OCI-M2 (cell line): ENCODE measurements at regions not wholly inside any gene's neighbourhood (a gene's known extent, or its start where the extent isn't known, plus 50 kb on each side); places are given as distances from the start of the nearest gene placed in this dataset.

ENCODE experiments used
- DNase-seq: peaks from one replicate; lab custom pipeline; 2025; ENCODE audit not compliant: unreplicated experiment; lab: John Stamatoyannopoulos, UW

- DNase-seq, result no peak
Observed at GRCh38 chr18:56323673-56324072, 314.7 kb downstream of the TXNL1 start.

DNA sequence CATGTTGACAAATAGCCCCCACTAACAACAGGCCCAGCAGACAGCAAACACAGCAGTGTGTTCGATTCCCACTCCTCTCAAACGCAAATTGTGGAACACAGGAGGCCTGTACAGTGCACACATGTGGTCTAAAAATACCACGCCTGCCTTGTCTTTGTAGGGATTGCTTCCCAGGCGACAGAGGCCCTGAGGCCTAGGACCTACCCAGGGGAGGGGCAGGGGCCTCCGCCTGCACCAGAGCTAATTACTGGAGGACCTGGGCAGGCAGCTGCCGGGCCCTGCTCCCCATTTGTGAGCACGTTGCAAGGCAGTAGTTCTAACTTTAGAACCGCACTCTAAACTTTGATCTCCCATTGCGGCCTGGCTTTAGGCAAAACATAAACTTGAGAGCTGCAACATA, 316.0 kb downstream of the TXNL1 start:
- no peak for DNase-seq

GRCh38 chr18:56321470-56321869, 316.9 kb downstream of the TXNL1 start:
- no peak for DNase-seq

- no peak for DNase-seq
Observed at GRCh38 chr18:56319953-56320352, 318.4 kb downstream of the TXNL1 start.

DNA sequence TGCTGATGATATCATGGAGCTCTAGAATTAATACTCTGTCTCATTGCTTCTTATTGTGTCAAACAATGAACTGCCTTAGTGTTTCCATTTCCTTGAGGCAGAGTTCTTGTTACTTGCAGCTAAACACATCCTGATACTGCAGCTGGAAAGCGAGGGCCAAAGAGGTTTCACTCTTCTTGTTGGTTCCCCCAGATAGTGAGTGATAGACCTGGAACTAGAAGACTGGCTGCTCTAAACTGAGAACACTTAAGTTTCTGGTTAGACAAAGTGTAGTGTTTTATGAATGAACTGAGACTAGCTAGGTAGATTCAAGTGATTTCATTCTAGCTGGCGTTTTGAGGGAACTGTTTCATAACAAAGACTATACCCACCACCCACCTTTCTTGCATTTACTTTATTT, 321.7 kb downstream of the TXNL1 start:
- no peak for DNase-seq

DNA sequence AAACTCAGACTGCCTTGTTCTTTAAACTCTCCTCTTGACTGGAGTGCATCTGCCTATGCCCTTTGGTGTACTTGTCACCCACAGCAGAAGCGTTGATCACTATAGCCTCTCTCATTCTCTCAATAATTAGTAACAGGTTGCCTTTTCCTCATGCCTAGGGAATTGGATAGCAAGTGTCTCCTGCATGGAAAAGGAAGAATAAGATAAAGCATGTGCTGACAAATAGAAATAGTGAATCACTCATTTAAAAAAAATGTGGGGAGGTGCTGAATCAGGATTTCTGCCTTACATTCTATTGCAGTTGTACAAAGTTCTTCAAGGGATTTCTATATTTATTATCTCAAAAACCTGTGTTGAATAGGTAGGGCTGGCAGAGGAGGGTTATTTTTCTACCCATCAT, 323.0 kb downstream of the TXNL1 start:
- DNase-seq, result no peak

DNA sequence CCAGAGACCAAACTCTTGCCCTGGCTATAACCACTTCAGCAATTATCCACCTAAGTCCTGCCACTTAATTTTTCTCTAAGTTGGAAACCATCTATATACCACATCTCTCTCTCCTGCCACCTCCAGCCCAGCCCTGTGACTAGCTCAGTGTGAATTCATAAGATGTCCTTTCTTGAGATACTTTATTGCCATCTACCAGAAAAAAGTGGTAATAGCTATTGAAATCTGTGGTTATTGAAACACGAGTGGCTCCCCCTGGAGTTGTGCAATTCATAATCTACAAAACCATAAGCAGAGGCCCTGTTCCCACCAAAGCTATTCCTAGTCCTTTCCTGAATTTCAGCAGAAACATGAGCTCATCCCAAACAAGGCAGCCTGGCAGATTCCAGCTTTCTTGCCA, 324.0 kb downstream of the TXNL1 start:
- DNase-seq, result no peak

DNA sequence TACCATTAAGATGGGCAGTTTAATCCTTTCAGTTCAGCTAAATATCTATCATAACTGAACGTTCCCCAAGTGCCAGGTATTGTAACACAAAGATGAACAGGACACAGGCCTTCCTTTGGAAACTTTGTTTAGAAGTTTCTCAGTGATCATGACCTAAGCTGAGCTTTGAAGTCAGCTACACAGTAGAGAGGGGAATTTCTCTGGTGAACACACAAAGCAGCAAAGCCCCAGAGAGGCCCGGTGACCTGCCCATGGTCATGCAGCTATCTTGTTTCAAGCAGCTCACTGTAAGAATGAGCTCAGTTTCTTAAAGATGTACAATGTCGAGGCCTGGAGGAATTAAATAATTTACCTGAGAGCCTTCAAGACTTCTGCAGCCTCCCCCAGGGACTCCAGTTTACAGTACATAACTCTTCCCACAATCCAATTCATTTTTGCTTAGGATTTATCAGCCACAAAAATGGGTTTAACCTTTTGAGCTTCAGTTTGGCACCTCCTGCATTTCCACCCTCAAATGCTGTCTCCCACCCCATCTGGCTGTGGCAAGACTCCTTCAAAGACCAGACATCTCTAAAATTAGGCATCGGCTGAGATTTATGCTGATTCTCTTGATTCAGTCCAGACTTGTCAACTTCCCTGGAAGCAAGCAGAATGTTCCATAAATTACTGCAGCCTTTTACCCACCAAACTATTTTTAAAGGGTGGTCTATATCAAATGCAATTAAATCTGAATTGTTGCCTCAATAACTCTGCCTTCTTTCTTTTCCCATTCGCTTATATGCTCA, 325.6 kb downstream of the TXNL1 start:
- no peak for DNase-seq

DNA sequence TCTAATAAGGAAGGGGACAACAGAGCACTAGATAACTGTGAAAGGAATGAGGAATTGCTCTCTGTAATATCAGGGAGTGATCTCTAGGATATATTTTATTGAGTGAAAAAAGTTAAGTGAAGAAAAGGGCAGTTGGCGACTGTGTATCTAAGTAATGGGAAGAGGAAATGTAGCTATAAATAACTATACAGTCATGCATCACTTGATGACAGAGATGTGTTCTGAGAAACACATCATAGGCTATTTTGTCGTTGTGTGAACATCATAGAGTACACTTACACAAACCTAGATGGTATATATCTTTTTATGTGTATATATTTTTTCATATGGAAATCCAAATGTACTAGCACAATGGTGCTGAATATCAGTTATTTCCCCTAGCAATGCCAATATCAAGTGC, 329.3 kb downstream of the TXNL1 start:
- DNase-seq, result no peak

- DNase-seq, result no peak
Observed at GRCh38 chr18:56307354-56308170, 330.8 kb downstream of the TXNL1 start.

DNA sequence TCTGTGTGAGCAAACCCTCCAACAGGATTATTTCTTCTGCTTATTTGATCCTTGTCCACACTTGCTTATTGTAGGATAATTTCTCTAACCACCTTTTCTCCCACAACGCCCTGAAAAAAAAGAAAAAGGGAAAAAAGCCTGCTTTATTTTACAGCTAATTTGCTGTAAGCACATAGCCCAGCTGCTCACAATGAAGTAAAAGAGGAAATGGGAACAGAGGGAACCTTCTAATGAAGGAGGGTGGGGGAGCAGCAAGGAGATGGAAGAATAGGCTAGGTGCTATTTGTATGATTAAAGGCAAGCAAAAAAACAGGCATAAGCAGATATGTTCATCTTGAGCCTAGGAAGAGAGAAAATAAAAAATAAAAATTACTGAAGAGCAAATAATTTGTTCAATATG, 331.6 kb downstream of the TXNL1 start:
- DNase-seq, result no peak

GRCh38 chr18:56305583-56305982, 332.8 kb downstream of the TXNL1 start:
- no peak for DNase-seq

GRCh38 chr18:56302156-56302555, 336.2 kb downstream of the TXNL1 start:
- DNase-seq, result no peak

DNA sequence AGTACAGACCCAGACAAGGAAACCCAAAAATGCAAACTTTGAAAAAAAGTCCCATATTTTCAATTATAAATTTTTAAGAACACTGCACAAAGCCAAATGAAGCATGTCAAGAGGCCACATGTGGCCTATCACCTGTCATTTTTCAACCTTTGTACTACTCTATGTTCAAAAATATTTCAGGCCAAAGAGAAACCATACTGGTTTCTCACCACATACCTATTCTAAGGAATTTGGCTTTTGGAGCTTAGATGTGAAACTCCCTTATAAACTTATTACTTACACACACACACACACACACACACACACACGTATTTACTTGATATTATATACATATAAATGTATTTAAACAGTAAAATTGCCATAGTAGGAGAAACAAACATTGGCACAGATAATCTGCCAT, 338.7 kb downstream of the TXNL1 start:
- no peak for DNase-seq

- DNase-seq, result no peak
Observed at GRCh38 chr18:56298935-56299334, 339.5 kb downstream of the TXNL1 start.

- no peak for DNase-seq
Observed at GRCh38 chr18:56296381-56296780, 342.0 kb downstream of the TXNL1 start.

GRCh38 chr18:56294484-56295183, 343.8 kb downstream of the TXNL1 start:
- DNase-seq, result no peak

DNA sequence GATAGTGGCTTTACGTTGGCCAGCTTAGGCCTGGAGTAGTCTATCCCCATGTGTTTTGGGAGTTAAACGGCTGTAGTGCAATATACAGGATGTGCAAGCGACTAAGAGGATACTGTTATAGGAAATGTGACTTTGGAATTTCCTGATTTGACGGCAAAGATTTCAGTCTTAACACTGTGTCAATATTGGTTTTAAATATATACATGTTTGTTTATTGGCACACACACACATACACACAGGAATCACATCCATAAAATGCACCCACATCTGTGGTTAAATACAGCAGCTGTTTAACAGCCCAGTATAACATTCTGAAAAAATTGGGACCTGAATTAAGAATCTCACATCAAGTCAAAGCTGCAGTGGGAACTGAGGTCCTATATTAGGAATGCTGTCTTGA, 347.1 kb downstream of the TXNL1 start:
- DNase-seq, result no peak

DNA sequence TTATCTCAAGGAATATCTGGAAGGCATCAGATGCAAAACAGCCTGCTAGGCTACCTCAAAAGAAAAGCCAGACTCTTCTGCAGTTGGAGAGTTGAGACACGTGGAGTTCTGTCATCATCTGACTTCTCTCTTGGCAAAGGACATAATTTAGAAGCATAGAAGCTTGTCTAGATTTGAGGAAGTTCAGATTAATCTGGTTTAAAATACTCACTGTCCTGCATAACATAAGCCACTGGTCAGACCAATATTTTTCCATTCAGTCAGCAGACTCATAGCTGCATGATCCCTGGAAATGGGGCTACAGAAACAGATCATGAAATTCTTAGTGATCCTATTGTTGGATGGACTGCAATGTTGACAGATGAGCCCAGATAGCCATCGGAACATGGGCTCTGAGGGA, 349.0 kb downstream of the TXNL1 start:
- no peak for DNase-seq

DNA sequence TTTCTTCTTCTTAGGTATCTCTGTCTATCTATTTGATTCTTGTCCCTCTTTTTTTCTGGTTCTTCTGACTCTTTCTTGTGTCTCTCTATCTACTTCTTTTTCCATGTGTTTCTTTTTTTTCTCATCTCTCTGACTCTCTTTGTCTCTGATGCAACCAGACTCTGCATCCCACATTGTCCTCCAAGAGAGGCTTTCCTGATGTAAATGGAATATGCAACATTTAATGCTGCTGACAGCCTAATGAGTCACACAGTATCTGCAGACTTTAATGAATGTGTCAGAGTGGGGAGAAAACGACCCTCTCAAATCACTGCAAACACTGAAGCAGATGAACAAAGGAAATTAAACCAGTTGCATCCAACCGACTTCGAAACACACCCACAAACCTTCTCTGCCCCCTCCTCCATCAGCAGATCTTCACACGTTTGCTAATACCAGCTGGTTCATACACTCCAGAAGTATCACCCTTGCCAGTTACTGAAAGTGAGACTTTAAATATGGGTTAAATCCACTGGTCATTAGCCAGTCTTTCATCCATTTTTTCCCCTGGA, 351.5 kb downstream of the TXNL1 start:
- DNase-seq, result no peak

GRCh38 chr18:56285387-56286065, 352.9 kb downstream of the TXNL1 start:
- DNase-seq, result no peak
